Fibroblast of mammary gland (primary cell): ENCODE measurements at regions not wholly inside any gene's neighbourhood (a gene's known extent, or its start where the extent isn't known, plus 50 kb on each side); places are given as distances from the start of the nearest gene placed in this dataset.
"Not testable (repeated sequence)": the region's sequence is repeated elsewhere in the genome, so short reads cannot be mapped to it uniquely, and the experiment has no call there.

Experiments
- DNase-seq: peaks from one replicate; pipeline ENCODE4 v3.0.0-alpha.2; 2010; ENCODE audit warnings: low read depth
- H3K4me3 ChIP-seq: 2 replicates; pipeline ENCODE4 v1.5.1; 2011; ENCODE audit warnings: low read depth, mild to moderate bottlenecking, low read length, moderate library complexity; ENCODE audit not compliant: control insufficient read depth
- TF ChIP-seq, protein P1 (sequence below): conservative IDR thresholded peaks from 2 replicates; pipeline ENCODE4 v1.5.1; 2011; ENCODE audit warnings: low read depth, low read length, inconsistent platforms; ENCODE audit not compliant: control insufficient read depth, insufficient read depth

DNA sequence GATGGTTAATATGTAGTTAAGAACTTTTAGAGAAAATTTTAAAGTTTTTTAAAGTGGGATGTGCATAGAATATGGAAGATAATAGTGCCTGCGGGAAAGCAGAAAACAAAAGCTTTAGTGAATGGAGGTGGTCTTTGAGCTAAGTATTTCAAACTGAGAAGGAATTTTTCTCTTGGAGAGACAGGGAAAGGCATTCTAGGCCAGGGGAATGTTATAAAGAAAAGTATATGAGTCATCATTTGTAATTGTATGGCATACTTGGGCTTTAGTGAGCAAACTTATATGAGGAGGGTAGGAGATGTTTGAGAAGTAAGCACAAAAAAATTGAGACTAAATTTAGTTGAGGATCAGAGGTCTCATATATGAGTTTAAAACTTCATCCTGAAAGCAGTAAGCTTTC, 467.0 kb downstream of the PPARGC1A start:
- H3K4me3 ChIP-seq = no peak overlapping the region
- TF ChIP-seq, protein P1, sequence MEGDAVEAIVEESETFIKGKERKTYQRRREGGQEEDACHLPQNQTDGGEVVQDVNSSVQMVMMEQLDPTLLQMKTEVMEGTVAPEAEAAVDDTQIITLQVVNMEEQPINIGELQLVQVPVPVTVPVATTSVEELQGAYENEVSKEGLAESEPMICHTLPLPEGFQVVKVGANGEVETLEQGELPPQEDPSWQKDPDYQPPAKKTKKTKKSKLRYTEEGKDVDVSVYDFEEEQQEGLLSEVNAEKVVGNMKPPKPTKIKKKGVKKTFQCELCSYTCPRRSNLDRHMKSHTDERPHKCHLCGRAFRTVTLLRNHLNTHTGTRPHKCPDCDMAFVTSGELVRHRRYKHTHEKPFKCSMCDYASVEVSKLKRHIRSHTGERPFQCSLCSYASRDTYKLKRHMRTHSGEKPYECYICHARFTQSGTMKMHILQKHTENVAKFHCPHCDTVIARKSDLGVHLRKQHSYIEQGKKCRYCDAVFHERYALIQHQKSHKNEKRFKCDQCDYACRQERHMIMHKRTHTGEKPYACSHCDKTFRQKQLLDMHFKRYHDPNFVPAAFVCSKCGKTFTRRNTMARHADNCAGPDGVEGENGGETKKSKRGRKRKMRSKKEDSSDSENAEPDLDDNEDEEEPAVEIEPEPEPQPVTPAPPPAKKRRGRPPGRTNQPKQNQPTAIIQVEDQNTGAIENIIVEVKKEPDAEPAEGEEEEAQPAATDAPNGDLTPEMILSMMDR = no peak
- DNase-seq = no peak

DNA sequence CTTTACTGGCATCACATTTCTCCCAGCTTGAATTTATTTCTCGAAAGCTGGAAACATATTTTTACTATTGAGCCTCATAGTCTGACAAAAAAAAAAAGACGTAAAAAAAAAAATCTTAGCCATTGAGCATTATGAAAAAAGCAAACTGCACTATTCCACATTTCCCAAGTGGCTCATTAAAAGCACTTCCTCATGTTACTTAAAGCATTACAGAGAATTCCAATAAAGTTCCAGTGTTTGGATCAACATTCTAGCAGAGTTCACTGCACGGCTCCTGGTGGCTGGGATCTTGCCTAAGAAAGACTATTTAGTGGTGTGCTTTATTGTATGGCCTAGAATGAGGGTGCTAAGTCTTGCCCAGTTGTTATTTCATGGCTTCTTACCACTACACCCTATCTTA, 476.2 kb downstream of the PPARGC1A start:
- DNase-seq = no peak
- TF ChIP-seq, protein P1 = no peak
- H3K4me3 ChIP-seq = no peak overlapping the region

DNA sequence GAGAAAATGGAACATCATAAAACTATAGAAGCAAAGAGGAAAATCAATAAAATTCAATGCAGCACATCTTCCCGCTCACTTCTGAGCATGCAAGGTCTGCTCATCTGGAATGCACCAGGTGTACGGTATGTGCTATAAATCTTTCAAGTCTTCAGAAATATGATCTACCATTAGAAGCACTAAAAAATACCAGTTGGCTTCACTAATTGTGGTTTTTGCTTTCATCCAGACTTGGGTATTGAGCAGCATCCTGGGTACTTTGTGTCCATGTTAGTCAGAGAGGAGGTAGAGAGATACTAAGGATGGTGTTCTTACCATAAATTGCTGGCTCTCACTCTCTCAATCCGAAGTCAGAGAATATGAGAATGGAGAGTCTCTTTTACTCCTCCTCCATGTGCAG, 477.1 kb downstream of the PPARGC1A start:
- DNase-seq = no peak
- no peak overlapping the region for H3K4me3 ChIP-seq
- TF ChIP-seq, protein P1 = no peak

DNA sequence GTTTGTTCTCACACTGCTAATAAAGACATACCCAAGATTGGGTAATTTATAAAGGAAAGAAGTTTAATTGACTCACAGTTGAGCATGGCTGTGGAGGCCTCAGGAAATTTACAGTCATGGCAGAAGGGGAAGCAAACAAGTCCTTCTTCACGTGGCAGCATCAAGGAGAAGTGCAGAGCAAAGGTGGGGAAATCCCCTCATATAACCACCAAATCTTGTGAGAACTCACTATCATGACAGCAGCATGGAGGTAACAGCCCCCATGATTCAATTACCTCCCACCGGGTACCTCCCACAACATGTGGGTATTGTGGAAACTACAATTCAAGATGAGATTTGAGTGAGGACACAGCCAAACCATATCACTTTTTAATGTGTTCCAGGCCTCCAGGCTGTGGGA, 480.9 kb downstream of the PPARGC1A start:
- DNase-seq, H3K4me3 ChIP-seq: not testable (repeated sequence)

DNA sequence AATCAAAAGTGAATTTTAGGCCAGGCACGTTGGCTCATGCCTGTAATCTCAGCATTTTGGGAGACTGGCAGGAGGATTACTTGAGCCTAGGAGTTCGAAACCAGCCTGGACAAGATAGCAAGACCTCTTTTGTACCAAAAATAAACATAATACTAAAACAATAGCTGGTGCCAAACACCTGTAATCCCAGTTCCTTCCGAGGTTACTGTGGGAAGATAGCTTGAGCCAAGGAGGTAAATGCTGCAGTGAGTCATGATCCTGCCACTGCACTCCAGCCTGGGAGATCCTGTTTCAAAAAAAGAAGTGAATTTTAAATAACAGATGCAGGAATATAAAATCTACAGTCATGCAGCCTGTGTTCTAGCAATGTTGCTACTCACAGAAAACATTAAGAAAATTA, 488.3 kb downstream of the PPARGC1A start:
- H3K4me3 ChIP-seq = no peak overlapping the region
- TF ChIP-seq, protein P1 = no peak
- no peak for DNase-seq

DNA sequence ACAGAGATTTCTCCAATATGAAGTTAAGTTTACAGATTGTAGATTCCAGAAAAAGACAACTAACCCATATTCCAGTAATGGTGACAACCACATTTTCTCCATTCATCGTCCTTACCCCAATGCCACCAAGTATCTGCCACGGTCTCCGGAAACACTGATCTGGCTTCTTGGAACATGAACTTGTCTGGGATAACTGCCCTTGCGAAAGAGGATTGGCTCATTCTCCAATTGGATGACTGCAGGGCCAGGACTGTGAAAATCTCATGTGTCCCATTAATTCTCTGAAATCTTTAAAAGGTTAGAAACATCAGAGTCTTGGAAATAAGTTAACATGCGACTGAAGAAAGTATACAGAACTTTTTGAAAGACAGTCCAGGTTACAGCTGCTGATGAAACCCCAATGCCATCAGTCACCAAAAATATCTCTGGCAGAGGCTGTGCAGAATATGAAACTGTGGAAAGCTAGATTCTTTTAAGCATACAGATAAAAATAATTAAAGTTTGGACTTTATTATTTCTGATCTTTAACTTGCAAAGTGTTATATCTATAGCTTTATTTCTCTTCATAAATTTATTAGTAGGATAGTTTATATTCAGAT, 496.9 kb downstream of the PPARGC1A start:
- TF ChIP-seq, protein P1 = no peak
- H3K4me3 ChIP-seq = no peak overlapping the region
- no peak for DNase-seq

DNA sequence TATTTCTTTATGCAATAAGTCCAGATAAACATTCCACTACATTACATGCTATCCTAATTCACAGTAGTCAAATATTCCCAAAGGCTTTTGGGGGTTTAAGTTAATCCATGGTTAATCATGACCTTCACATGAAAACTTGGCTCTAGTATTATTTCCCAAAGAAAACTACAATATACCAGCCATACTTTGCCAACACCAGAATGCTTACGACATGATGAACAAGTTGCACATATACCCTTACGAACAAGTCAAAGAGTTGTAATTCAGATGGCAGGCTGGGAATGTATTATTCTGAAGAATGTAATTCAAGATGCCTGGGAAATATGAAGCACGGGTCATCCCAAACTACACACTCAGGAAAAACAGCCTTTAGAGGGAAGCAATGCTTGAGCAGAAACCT, 499.6 kb downstream of the PPARGC1A start:
- no peak overlapping the region for H3K4me3 ChIP-seq
- no peak for DNase-seq
- TF ChIP-seq, protein P1 = no peak
